ENCODE measurements at regions not wholly inside any gene's neighbourhood (a gene's known extent, or its start where the extent isn't known, plus 50 kb on each side); places are given as distances from the start of the nearest gene placed in this dataset.

- Histone ChIP-seq H3K4ac (ENCODE audit: low read depth, low read length) (no peak overlapping the region), H3K9me3 (ENCODE audit: insufficient read depth, low read depth, low read length) (no peaks in the 10 kb centered on the region), H3K18ac (ENCODE audit: low read length) (no peak overlapping the region), H3K27me3 (ENCODE audit: insufficient read depth, low read length) (no peaks in the 10 kb centered on the region), H3K79me2 (ENCODE audit: control insufficient read depth, insufficient read depth, low read length, poor library complexity) (no peaks in the 10 kb centered on the region), H4K91ac (ENCODE audit: low read depth, low read length) (no peak overlapping the region), H3K14ac (ENCODE audit: low read length) (no peak overlapping the region), H3K27ac (ENCODE audit: low read depth, low read length) (no peak overlapping the region), H2BK5ac (ENCODE audit: low read depth, low read length, poor library complexity) (no peak overlapping the region), H3K4me3 (ENCODE audit: low read depth, low read length) (no peak overlapping the region), H3K4me2 (ENCODE audit: low read length) (no peak overlapping the region), H2BK120ac (ENCODE audit: insufficient read depth, low read length, poor library complexity) (no peak overlapping the region), H2AK5ac (ENCODE audit: low read length) (no peak overlapping the region), H2BK12ac (ENCODE audit: low read length) (no peak overlapping the region), H4K8ac (ENCODE audit: low read depth, low read length) (no peak overlapping the region), H4K12ac (ENCODE audit: low read depth, low read length) (no peak overlapping the region), H2AFZ (ENCODE audit: insufficient read depth, low read length, poor library complexity) (no peak overlapping the region), H3K23ac (ENCODE audit: low read length) (no peak overlapping the region), H3K9ac (ENCODE audit: low read length) (no peak overlapping the region), H3K79me1 (ENCODE audit: low read length) (no peaks in the 10 kb centered on the region), H3K36me3 (ENCODE audit: control insufficient read depth in 1 of 2, insufficient read depth in 2 of 2, low read length in 2 of 2) (no peaks in the 10 kb centered on the region), H3K4me1 (ENCODE audit: control insufficient read depth in 1 of 2, insufficient read depth in 2 of 2, low read length in 2 of 2) (no peaks in the 10 kb centered on the region)
- DNase-seq: no peak
- no CpG with 5 or more reads among the region's 4 CpGs for WGBS (ENCODE audit: extremely low coverage, insufficient coverage, insufficient read length)
Observed at GRCh38 chr2:163367825-163368582, 367.8 kb downstream of the FIGN start.

GRCh38 chr2:163364736-163365135 is 371.1 kb downstream of the FIGN start:
- H3K4me2 ChIP-seq (ENCODE audit: low read length): no peak overlapping the region
- no peak overlapping the region for H2AFZ ChIP-seq (ENCODE audit: insufficient read depth, low read length, poor library complexity)
- H3K18ac ChIP-seq (ENCODE audit: low read length): no peak overlapping the region
- H3K4me1 ChIP-seq (ENCODE audit: control insufficient read depth in 1 of 2, insufficient read depth in 2 of 2, low read length in 2 of 2): no peaks in the 10 kb centered on the region
- H2BK120ac ChIP-seq (ENCODE audit: insufficient read depth, low read length, poor library complexity): no peak overlapping the region
- no peaks in the 10 kb centered on the region for H3K79me1 ChIP-seq (ENCODE audit: low read length)
- no peaks in the 10 kb centered on the region for H3K79me2 ChIP-seq (ENCODE audit: control insufficient read depth, insufficient read depth, low read length, poor library complexity)
- no peaks in the 10 kb centered on the region for H3K27me3 ChIP-seq (ENCODE audit: insufficient read depth, low read length)
- no peak overlapping the region for H3K9ac ChIP-seq (ENCODE audit: low read length)
- no peak overlapping the region for H3K14ac ChIP-seq (ENCODE audit: low read length)
- no peak overlapping the region for H4K12ac ChIP-seq (ENCODE audit: low read depth, low read length)
- no peak overlapping the region for H4K91ac ChIP-seq (ENCODE audit: low read depth, low read length)
- no peak overlapping the region for H3K4me3 ChIP-seq (ENCODE audit: low read depth, low read length)
- no peak overlapping the region for H3K27ac ChIP-seq (ENCODE audit: low read depth, low read length)
- no peak overlapping the region for H3K4ac ChIP-seq (ENCODE audit: low read depth, low read length)
- no peak overlapping the region for H2BK12ac ChIP-seq (ENCODE audit: low read length)
- H4K8ac ChIP-seq (ENCODE audit: low read depth, low read length): no peak overlapping the region
- H2AK5ac ChIP-seq (ENCODE audit: low read length): no peak overlapping the region
- no peak overlapping the region for H2BK5ac ChIP-seq (ENCODE audit: low read depth, low read length, poor library complexity)
- H3K23ac ChIP-seq (ENCODE audit: low read length): no peak overlapping the region
- no peaks in the 10 kb centered on the region for H3K9me3 ChIP-seq (ENCODE audit: insufficient read depth, low read depth, low read length)
- no peaks in the 10 kb centered on the region for H3K36me3 ChIP-seq (ENCODE audit: control insufficient read depth in 1 of 2, insufficient read depth in 2 of 2, low read length in 2 of 2)
- peak in 1 of 2 donors; percentile 63 for DNase-seq

GRCh38 chr2:163353551-163353950 is 382.3 kb downstream of the FIGN start:
- H3K14ac ChIP-seq (ENCODE audit: low read length): no peak overlapping the region
- H3K79me2 ChIP-seq (ENCODE audit: control insufficient read depth, insufficient read depth, low read length, poor library complexity): no peaks in the 10 kb centered on the region
- H2BK5ac ChIP-seq (ENCODE audit: low read depth, low read length, poor library complexity): no peak overlapping the region
- no peak overlapping the region for H3K4me2 ChIP-seq (ENCODE audit: low read length)
- no peak overlapping the region for H3K4me3 ChIP-seq (ENCODE audit: low read depth, low read length)
- no peaks in the 10 kb centered on the region for H3K36me3 ChIP-seq (ENCODE audit: control insufficient read depth in 1 of 2, insufficient read depth in 2 of 2, low read length in 2 of 2)
- H2BK120ac ChIP-seq (ENCODE audit: insufficient read depth, low read length, poor library complexity): no peak overlapping the region
- H4K91ac ChIP-seq (ENCODE audit: low read depth, low read length): no peak overlapping the region
- no peak overlapping the region for H2AK5ac ChIP-seq (ENCODE audit: low read length)
- no peak overlapping the region for H4K8ac ChIP-seq (ENCODE audit: low read depth, low read length)
- no peak overlapping the region for H3K27ac ChIP-seq (ENCODE audit: low read depth, low read length)
- no peak overlapping the region for H2AFZ ChIP-seq (ENCODE audit: insufficient read depth, low read length, poor library complexity)
- no peak overlapping the region for H4K12ac ChIP-seq (ENCODE audit: low read depth, low read length)
- H3K9me3 ChIP-seq (ENCODE audit: insufficient read depth, low read depth, low read length): no peaks in the 10 kb centered on the region
- no peak overlapping the region for H3K9ac ChIP-seq (ENCODE audit: low read length)
- H3K79me1 ChIP-seq (ENCODE audit: low read length): peaks cover 2% of the 10 kb centered on the region
- WGBS (ENCODE audit: extremely low coverage, insufficient coverage, insufficient read length): no CpG with 5 or more reads among the region's 1 CpG
- no peak overlapping the region for H3K4ac ChIP-seq (ENCODE audit: low read depth, low read length)
- peak; percentile 1 to 57 for DNase-seq
- no peaks in the 10 kb centered on the region for H3K27me3 ChIP-seq (ENCODE audit: insufficient read depth, low read length)
- no peak overlapping the region for H3K18ac ChIP-seq (ENCODE audit: low read length)
- H3K23ac ChIP-seq (ENCODE audit: low read length): no peak overlapping the region
- peaks cover 0 to 2% of the 10 kb centered on the region in 2 experiments for H3K4me1 ChIP-seq (ENCODE audit: control insufficient read depth in 1 of 2, insufficient read depth in 2 of 2, low read length in 2 of 2)
- H2BK12ac ChIP-seq (ENCODE audit: low read length): no peak overlapping the region

- H3K27me3 ChIP-seq (ENCODE audit: insufficient read depth, low read length): no peaks in the 10 kb centered on the region
- H3K14ac ChIP-seq (ENCODE audit: low read length): no peak overlapping the region
- no peak overlapping the region for H3K18ac ChIP-seq (ENCODE audit: low read length)
- H3K4me2 ChIP-seq (ENCODE audit: low read length): no peak overlapping the region
- WGBS (ENCODE audit: extremely low coverage, insufficient coverage, insufficient read length): no CpG with 5 or more reads among the region's 2 CpGs
- H3K9ac ChIP-seq (ENCODE audit: low read length): no peak overlapping the region
- H2BK12ac ChIP-seq (ENCODE audit: low read length): no peak overlapping the region
- peaks cover 0 to 3% of the 10 kb centered on the region in 2 experiments for H3K4me1 ChIP-seq (ENCODE audit: control insufficient read depth in 1 of 2, insufficient read depth in 2 of 2, low read length in 2 of 2)
- H2BK120ac ChIP-seq (ENCODE audit: insufficient read depth, low read length, poor library complexity): no peak overlapping the region
- no peak overlapping the region for H2AFZ ChIP-seq (ENCODE audit: insufficient read depth, low read length, poor library complexity)
- no peak overlapping the region for H3K4me3 ChIP-seq (ENCODE audit: low read depth, low read length)
- no peak overlapping the region for H2BK5ac ChIP-seq (ENCODE audit: low read depth, low read length, poor library complexity)
- H4K12ac ChIP-seq (ENCODE audit: low read depth, low read length): no peak overlapping the region
- H2AK5ac ChIP-seq (ENCODE audit: low read length): no peak overlapping the region
- H3K79me2 ChIP-seq (ENCODE audit: control insufficient read depth, insufficient read depth, low read length, poor library complexity): no peaks in the 10 kb centered on the region
- peaks cover 6% of the 10 kb centered on the region for H3K79me1 ChIP-seq (ENCODE audit: low read length)
- DNase-seq: no peak
- no peak overlapping the region for H4K91ac ChIP-seq (ENCODE audit: low read depth, low read length)
- H3K9me3 ChIP-seq (ENCODE audit: insufficient read depth, low read depth, low read length): no peaks in the 10 kb centered on the region
- no peak overlapping the region for H3K23ac ChIP-seq (ENCODE audit: low read length)
- no peaks in the 10 kb centered on the region for H3K36me3 ChIP-seq (ENCODE audit: control insufficient read depth in 1 of 2, insufficient read depth in 2 of 2, low read length in 2 of 2)
- no peak overlapping the region for H4K8ac ChIP-seq (ENCODE audit: low read depth, low read length)
- H3K4ac ChIP-seq (ENCODE audit: low read depth, low read length): no peak overlapping the region
- H3K27ac ChIP-seq (ENCODE audit: low read depth, low read length): no peak overlapping the region
Observed at GRCh38 chr2:163351966-163352365, 383.8 kb downstream of the FIGN start.
